Suppressor macrophage treated with lipopolysaccharide for 4 hours (primary cell): ENCODE measurements at regions not wholly inside any gene's neighbourhood (a gene's known extent, or its start where the extent isn't known, plus 50 kb on each side); places are given as distances from the start of the nearest gene placed in this dataset.
"Not testable (repeated sequence)": the region's sequence is repeated elsewhere in the genome, so short reads cannot be mapped to it uniquely, and the experiment has no call there.

ENCODE experiments used
- DNase-seq: peaks from one replicate; pipeline ENCODE4 v3.0.0-alpha.2; 2020

DNA sequence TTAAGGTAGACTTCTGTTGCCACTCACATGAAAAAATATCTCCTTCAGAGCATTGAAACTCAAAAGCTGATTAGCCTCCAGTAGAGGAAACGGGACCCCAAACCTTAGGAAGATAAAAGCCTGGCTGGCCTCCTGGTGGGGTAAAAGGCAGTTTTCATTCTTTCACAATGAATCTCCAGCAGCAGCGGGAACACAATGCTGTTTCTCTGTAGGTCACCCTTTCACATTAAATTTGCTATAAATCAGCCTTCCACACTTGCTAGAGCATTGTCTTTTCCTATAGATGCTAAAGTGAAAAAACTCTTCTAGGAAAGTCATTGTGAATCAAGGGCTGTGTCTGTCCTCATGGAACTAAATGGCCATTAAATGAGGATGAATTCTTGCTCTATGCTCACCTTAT, 207.3 kb upstream of the MAGEB2 start:
- DNase-seq: no peak

DNA sequence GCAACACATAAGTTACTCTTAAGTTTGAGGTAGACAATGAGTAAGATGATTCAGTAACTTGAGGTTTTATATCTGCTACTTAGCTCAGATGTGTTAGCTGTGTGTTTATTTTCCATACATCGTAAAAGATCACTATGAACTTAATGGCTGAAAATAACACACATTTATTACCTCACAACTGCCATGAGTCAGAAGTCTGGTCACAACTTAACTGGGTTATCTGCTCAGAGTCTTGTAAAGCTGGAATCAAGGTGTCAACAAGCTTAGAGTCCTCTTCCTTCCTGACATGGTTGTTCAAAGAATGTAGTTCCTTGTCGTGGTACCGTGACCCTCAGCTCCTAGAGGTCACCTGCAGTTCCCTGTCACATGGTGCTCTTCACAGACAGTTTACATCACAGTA, 204.9 kb upstream of the MAGEB2 start:
- DNase-seq: no peak

DNA sequence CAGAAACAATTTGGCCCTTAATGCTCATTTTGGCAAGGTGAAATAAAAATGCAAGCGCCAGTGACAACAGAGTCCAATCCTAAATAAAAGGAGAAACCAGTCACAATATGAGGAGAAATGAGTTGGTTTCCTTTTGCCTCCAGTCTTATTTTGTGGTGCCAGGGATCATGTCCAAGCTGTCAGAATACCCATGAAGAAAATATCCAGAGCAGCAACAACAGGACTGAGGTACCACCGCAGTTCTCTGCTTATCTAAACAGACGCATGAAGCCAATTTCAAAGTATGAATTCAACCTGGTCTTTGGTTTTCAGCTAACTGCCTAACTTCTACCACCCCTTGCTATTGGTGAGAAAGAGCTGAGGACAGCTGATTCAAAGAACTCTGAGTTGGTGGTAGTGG, 199.9 kb upstream of the MAGEB2 start:
- DNase-seq: no peak

DNA sequence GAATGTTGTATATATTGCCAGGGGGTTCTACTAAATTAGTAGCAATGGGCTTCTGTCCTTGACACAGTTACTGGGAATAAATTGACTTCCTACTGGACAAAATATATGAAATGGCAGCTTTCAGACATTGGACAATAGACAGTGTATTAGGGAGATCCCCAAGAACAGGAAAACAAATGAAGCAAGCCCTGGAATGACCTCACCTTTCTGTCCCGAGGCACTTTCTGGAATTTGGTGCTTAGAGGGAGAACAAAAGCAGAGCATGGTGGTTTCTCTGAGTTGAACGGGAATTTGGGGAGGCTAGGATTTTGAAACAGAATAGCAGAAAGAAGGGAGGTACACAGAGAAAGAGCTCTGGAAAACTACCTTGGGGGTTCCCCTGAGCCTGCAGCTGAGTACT, 187.7 kb upstream of the MAGEB2 start:
- DNase-seq: no peak

DNA sequence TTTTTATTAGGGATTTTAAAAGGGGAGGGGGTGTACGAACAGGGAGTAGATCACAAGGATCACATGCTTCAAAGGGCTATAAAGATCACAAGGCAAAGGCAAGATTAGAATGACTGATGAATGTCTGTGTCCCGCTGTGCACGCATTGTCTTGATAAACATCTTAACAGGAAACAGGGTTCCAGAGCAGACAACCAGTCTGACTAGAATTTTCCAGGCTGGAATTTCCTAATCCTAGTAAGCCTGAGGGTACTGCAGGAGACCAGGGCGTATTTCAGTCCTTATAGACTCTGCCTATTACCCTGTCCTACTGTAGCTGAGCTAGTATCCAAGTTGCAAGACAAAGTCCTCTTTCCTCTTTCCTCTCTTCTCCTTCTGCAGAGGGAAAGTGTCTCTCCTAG, 179.0 kb upstream of the MAGEB2 start:
- not testable (repeated sequence) for DNase-seq

DNA sequence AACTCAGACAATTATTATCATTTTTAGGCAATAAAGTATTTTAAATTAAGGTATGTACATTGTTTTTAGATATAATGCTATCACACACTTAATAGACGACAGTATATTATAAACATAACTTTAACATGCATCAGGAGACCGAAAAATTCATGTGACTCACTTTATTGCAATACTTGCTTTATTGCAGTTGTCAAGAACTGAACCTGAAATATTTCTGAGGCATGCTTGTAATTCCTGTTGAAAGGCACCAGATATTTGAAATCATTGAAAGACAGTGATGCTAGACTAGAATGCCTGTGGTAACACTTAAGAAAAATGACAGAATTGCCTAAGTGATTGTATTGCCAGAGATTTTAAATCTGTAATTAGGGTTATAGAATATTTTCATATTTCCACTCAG, 175.6 kb upstream of the MAGEB2 start:
- DNase-seq: no peak

DNA sequence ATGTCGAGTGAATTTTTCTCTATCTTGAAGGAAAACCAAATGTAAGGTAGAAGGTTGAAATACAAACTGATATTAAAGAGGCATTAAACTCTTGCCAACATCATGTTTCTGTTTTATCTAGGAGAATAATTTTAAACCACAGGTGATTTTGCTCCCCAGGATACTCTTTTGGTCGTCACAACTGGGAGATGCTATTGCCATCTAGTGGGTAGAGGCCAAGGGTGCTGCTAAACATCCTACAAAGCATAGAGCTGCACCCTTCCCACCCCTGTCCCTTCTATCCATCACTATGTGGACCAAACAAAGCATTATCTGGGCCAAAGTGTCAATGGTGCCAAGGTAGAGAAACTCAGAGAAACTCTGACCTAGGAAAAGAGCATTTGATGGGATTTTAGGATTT, 154.6 kb upstream of the MAGEB2 start:
- DNase-seq: no peak

DNA sequence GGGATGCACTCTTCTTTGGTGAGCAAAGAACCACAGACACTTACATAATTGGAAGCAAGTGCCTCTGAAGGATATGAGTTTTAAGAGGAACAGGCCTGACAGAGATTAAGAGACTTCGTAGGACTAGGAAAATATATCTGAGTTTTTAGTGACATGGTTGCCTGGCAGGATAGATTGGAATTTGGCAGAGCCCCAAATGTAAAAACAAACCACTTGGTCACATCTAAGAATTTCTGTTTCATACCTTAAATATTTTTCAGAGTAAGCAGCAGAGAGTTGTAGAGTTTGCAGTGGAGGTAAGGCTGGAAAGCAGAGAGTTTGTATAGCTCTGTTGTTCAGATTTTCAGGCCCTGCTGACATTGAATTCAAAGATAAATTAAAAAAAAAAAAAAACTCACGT, 150.1 kb upstream of the MAGEB2 start:
- DNase-seq: no peak

DNA sequence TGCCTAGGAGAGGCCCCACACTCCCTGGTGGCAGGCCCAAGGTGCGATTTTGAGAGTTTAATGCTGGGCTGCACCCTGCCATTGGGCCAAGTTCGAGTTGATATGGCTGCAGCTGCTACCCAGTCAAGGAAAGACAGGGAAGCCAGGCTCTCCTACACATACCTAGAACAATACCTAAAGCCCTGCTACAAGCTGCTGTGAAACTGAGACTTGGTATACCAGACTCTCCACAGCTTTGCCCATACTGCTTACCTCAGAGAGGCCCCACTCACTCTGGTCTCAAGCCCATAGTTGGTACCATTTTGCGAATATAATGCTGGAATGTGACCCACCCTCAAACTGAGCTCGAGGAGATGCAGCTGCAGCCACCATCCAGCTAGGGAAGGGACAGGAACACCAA, 147.7 kb upstream of the MAGEB2 start:
- no peak for DNase-seq

DNA sequence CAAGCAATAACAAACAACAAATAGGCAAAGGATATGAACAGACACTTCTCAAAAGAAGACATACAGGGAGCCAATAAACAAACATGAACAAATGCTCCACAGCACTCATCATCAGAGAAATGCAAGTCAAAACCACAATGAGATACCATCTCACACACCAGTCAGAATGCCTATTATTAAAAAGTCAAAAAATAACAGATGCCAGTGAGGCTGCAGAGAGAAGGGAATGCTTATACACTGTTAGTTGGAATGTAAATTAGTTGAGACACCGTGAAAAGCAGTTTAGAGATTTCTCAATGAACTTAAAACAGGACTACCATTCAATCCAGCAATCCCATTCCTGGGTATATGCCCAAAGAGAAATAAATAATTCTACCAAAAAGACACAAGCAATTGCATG, 129.8 kb upstream of the MAGEB2 start:
- no peak for DNase-seq

DNA sequence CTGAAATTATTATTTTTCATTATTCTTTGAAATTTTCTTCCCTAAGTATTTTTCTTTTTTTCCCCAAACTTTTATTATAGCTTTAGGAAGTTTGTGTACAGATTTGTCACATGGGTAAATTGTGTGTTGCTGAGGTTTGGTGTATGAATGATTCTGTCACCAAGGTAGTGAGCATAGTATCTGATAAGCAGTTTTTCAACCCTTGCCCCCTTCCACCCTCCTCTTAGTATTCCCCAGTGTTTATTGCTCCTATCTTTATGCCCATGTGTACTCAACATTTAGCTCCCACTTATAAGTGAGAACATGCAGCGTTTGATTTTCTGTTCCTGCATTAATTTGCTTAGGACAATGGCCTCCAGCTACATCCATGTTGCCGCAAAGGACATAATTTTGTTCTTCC, 103.9 kb upstream of the MAGEB2 start:
- DNase-seq: no peak

DNA sequence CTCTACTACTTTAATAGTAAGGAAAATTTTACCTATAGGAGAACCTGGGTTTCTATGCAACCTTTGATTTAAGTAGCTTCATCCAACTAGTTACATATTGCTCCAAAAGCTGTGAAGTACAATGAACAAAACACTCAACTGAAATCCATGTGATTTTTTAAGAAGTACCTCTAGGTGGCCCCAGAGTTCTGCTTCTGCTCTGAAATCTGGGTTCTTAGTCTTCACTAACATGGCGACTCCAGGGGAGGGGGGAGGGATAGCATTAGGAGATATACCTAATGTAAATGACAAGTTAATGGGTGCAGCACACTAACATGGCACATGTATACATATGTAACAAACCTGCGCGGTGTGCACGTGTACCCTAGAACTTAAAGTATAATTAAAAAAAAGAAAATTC, 73.4 kb upstream of the MAGEB2 start:
- peak; percentile 26 for DNase-seq

DNA sequence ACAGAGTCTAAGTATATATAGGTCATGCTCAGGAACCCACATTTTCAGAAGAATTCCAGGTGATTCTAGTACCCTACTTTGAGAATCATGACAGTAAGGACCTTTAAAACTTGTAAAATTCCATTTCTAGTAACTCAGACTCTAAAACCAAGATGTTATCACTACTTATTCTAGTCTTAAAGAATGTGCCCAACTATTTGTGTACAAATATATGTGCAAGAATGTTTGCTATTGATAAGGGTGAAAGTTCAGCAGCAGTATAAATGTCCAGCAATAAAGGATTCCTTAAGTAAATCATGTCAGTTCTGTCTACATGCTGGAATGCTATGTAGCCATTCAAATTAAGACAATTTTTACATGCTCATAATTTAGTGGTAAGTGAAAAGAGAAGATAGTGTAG, 71.1 kb upstream of the MAGEB2 start:
- DNase-seq: no peak

DNA sequence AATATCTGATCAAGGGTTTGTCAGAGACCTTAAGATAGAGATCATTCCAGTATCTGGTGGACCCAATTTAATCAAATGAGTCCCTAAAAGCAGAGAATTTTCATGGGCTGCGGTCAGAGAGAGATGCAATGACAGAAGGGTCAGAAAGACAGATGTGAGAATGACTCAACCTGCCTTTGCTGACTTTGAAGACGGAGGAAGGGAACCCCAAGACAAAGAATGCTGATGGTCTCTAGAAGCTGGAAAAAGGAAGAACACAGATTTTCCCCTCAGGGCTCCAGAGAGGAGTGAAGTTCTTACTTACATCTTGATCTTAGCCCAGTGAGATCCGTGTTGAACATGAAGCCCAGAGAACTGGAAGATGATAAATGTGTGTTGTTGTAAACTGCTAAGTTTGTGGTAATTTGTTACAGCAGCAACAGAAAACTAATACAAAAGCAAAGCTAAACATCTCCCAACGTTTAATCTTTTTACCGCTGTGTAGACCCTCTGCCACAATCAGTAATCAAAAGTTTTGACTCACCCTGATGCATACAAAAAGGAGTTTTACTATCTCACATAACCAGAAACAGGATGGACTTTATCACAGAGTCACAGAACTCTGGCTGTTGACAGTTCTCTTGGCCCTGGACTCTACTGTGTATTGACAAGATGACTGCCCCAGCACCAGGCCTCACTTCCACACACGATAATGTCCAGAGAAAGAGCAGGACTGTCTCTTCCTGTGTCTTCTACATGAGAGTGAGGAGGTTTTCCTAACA, 70.2 kb upstream of the MAGEB2 start:
- no peak for DNase-seq

DNA sequence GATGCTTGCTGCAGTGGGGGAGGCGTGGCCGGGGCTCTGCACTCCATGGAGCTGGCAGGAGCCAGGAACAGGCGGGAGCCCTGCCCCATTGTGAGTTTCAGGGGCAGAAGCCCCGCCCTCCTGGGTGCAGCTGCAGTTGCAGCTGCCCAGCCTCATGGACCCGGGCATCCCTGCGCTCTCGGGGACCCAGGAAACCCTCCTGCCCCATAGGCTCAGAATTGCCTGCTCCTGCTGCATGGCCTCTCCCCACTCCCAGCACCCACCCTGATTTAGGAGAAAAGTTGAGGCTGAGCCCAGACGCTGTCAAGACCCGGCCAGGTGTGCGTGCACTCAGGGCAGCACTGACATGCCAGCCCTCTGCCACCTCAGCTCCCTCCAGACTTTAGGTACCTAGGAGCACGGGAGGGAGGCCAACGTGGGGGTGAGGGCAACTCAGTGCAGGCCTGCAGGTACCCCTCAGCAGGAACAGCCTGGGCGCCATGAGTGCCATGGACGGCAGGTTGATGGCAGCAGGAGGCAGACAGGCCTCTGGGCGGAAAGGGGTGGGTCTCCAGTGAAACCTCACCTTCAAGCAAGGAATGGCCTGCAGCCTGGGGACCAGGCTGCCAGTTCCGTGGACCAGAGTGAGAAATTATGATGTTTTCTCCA, 67.2 kb upstream of the MAGEB2 start:
- no peak for DNase-seq

DNA sequence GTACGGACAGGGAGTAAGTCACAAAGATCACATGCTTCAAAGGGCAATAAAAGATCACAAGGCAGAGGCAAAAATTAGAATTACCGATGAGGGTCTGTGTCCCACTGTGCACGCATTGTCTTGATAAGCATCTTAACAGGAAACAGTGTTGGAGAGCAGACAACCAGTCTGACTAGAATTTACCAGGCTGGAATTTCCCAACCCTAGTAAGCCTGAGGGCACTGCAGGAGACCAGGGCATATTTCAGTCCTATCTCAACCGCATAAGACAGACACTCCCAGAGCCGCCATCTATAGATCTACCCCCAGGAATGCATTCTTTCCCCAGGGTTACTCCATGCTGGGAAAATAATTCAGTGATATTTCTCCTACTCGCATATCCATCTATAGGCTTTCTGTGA, 66.2 kb upstream of the MAGEB2 start:
- not testable (repeated sequence) for DNase-seq

DNA sequence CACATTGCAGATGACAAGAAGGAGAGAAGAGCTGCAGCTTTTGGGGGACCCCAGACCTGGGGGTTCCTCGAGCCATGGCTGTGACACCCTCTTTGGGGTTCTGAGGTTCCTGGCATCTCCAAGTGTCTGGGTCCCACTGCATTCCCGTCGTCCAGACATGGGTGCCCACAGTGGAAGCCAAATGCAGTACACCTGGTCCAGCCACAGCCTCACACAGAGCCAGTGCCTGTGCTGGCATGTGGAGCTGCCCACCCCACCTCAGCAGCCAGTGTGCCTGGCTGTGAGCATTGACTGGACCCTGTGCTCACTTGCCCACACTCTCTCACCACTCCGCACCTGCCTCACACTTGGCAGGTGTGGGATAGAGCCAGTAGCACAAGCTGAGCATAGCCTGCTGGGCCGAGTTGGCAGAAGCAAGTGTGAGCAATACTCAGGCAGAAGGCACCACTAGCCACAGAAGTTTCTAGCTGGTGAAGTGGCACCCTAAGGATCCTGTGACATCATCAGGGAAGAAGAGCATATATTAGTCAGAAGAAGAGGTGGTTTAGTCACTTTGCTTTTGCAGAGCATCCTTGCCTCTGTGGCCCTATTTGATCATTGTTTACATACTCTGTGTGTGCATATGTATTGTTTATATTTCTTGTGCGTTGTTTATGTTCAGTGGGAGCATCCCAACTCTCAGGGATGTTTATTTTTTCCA, 65.0 kb upstream of the MAGEB2 start:
- DNase-seq: no peak

DNA sequence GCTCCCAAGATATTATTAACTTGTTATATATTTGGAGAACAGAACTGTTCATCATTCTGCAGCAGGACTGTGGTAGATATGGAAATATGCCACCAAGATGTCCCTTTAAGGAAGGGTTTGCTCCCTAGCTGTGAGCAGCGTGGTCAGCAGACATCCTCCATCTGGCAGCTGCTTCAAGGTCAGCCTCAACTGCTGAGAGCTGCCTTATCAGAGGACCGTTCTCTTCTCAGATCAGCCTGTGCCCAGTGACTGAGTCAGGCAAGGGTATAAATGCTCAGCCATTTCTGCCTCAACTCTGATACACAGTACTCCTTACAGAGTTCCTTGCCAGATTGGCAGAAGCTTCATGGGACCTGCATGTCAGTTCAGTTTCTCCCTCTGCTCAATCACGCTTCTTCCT, 63.4 kb upstream of the MAGEB2 start:
- no peak for DNase-seq

DNA sequence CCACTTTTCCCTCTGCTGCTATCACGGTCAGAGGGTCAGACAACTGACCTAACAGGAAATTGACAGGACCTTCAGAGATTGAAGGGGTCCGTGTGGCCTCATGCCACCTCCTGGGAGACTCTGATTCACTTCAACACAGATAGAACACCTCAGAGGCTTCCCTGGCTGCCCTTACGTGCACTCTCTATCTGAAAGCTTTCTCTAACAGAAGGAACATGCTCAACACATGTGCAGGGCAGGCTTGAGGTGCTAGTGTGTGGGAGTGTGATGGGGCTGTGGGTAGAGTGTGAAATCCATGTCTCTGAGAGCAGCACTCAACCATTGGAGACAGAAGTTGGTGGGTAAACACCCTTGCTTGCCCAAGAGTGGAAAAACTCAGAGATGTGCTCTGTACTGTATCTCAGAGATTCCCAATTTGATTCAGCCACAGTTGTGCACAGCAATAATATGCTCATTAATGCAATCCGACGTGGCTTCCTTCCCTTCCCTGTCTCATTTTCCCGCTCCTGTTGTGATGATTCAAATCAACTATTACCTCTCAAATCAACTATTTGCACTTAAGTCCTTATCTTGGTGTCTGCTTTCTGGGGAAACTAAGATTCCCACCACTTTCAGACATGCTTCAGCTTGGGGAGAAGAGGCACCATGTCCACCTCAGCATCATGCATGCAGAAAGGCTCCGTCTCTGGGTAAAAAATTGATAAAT, 62.0 kb upstream of the MAGEB2 start:
- no peak for DNase-seq

DNA sequence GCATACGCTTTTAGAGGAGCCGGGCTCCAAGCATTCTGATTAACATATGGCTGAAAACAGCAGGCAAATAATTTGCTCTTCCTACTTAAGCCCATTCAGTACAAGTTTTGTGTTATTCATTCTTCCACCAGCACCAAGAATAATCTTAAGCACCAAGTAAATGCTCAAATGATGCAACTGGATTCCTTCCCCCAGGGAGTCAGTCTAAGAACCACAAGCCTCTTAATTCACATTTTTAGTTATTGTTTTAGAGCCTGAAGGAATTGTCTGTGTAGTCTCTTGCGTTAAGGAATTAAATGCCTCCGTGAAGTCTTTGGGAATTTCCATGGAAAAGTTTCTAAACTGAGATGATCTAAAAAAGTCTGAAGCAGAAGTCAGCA, 61.5 kb upstream of the MAGEB2 start:
- DNase-seq: no peak

DNA sequence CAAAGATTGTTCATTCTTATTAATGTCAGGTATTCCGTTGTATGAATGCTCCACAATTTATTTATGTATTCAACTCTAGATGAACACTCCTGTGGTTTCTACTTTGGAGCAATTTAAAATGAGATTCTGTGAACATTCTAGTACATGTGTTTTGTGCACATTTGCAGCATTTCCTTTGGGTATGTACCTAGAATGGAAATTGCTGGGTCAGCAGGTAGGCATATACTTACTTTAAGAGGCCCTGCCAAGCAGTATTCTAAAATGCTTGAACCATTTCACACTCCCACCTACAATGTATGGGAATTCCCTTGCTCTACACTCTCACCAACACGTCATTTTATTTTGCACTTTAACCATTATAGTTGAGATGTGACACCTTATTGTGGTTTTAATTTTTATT, 59.4 kb upstream of the MAGEB2 start:
- no peak for DNase-seq

DNA sequence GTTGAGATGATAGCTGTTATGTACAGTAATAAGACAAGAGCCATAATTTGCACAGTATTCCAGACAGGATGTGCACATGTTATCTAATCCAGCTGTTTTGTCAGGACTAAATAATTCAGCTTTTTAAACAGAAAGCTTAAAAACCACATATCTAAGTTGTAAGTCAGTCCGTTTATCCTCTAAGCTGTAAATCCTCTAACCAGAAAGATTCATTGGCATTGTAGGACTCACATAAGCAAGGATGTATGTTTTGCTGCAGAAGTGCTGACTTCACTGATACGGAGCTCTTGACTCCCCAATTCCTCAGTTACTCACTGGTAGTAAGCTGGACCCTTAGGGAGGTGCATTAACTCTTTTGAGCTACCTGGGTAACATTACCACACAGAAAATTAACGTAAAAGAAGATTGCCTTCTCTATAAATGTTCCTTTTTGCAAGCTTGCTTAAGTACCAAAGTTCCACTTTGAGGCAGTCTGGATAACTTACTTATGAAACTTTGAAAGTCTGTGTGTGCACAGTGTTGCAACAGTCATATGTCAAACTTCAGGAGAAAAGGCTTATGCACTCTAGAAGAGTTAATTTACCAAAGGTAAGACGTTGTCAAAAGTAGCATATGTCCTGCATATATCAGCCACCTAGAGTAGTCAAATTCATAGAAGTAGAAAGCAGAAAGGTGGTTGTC, 58.3 kb upstream of the MAGEB2 start:
- DNase-seq: no peak

DNA sequence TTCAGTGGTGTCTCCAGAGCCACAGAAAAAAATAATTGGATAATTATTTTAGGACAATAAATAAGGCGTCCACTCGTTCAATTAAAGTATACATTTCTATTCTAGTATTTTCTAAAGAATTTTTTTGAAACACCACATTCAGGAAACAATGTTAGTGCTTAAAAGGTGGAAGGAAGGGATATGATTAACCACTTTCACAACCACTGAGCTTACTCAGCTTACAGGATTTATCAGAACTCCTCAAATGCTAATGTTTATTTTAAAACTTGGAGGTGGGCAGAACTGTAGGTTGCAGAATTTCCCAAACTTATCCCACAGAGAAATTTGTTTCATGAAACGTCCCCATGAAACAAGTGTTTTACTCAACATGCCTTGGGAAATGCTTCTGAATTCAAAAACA, 54.3 kb upstream of the MAGEB2 start:
- DNase-seq: no peak
